ENCODE measurements at regions not wholly inside any gene's neighbourhood (a gene's known extent, or its start where the extent isn't known, plus 50 kb on each side); places are given as distances from the start of the nearest gene placed in this dataset.

DNA sequence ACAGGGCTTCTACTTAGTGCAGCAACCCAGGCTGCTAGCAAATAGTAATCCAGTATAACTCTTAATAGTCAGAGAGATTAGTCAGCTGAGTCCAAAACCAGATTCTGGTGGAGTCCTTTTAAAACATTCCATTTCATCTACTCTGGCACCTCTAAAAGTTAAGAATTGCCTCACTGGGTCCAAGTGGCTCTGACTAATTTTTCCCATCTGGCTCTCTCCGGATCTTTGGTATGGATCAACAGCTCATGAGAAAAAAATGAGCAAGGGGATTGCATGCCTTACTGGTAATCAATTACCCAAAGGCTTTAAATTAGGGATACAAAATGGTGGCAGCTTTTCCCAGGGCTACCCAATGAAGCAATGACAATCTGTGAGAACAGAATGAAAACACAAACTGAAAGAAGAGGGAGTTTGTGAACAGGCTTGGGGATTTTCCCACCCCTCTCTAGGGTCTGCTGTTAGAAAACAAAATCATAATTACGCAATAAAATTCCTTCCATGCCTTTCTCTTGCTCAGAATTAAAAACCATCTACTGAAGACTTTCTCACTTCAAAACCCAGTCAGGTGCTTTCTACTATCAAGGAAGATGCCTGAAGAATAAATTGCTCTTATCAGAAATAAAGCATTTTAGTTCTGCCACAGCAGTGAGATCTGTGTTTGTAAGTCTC, 84.6 kb upstream of the PMFBP1 start:
- no peak for TF ChIP-seq POLR2A (IDR thresholded peaks at IDR 0.05; ENCODE audit: low read depth, low read length)
- no peak for TF ChIP-seq TAF1 (IDR thresholded peaks at IDR 0.05; ENCODE audit: low read depth, low read length)
- TF ChIP-seq SPI1 (IDR thresholded peaks at IDR 0.05; ENCODE audit: low read depth, low read length) = no peak
- TF ChIP-seq PAX5 (IDR thresholded peaks at IDR 0.05; ENCODE audit: insufficient read depth, low read length, severe bottlenecking) = no peak
- DNase-seq (ENCODE audit: insufficient read length, low spot score) (no peak), FAIRE-seq (no peak)

DNA sequence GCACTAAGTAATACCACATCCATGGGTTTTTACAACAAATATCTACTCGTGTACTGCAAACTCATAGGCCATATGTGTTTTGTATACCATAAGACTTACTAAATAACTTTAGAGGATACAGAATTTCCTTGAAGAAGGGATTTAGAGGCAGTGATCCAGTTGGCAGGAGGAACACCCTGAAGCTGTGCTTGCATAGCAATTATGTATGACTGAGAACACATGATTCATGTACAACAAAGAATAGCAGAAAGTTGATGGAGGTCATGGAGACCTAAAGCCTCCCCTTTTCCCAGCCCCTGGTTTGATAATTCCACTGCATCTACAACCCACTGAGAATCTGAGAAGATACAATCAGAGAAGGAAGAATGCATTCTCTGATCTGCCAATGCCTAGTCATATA, 83.8 kb upstream of the PMFBP1 start:
- FAIRE-seq = no peak
- TF ChIP-seq POU2F2 (IDR thresholded peaks at IDR 0.05; ENCODE audit: low read depth, low read length) = no peak
- no peak for TF ChIP-seq POLR2AphosphoS5 (IDR thresholded peaks at IDR 0.05; ENCODE audit: low read depth, low read length)
- no peak for TF ChIP-seq SPI1 (IDR thresholded peaks at IDR 0.05; ENCODE audit: low read depth, low read length)
- TF ChIP-seq POLR2A (IDR thresholded peaks at IDR 0.05; ENCODE audit: low read depth, low read length) = no peak
- TF ChIP-seq PAX5 (IDR thresholded peaks at IDR 0.05; ENCODE audit: insufficient read depth, low read length, severe bottlenecking) = no peak

DNA sequence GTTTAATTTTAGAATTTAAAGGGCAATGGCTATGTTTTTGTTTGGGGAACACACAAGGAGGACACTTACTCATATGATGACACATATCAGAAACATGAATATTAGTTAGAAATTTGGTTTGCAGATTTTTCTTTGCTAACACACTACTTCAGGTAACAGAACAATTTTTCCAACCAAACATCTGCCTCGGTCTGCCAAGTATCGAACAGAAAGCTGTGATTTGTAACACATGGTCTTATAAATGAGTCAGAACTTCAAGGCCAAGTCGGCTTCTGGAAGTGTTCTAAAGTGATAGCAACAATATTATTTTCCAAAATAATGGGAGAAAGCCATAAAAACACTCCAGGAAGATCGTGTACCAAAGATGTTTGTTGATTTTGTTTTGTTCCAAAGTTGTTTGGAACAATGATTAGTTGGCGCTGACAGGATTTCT, 75.9 kb upstream of the PMFBP1 start:
- FAIRE-seq (no peak), DNase-seq (ENCODE audit: insufficient read length, low spot score) (no peak)
- no peak for TF ChIP-seq POLR2AphosphoS5 (IDR thresholded peaks at IDR 0.05; ENCODE audit: low read depth, low read length)
- TF ChIP-seq POLR2A (IDR thresholded peaks at IDR 0.05; ENCODE audit: low read depth, low read length) = no peak
- TF ChIP-seq TAF1 (IDR thresholded peaks at IDR 0.05; ENCODE audit: low read depth, low read length) = no peak
- TF ChIP-seq POU2F2 (IDR thresholded peaks at IDR 0.05; ENCODE audit: low read depth, low read length) = no peak
- no peak for TF ChIP-seq SPI1 (IDR thresholded peaks at IDR 0.05; ENCODE audit: low read depth, low read length)
- TF ChIP-seq PAX5 (IDR thresholded peaks at IDR 0.05; ENCODE audit: insufficient read depth, low read length, severe bottlenecking) = no peak

More for the DNA sequence above, 83.8 kb upstream of the PMFBP1 start:
- no peak for DNase-seq (ENCODE audit: insufficient read length, low spot score)

DNA sequence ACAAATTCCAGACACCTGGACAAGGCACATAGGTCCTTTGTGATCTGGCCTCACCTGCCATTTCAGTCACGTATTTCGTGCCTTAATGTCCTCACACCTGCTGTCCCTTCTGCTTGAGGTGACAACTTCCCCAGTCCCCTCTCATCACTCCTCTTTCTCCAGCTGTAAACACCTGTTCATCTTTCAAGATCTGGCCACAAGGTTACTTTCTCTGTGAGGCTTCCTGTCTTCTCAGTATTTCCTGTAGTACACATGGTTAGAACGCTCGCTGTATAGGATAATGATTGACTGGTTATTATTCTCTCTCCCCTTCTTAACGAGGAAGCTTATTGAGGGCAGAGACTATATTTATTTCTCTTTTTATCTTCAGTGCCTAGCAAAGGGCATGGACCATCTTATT, 74.5 kb upstream of the PMFBP1 start:
- no peak for TF ChIP-seq POLR2AphosphoS5 (IDR thresholded peaks at IDR 0.05; ENCODE audit: low read depth, low read length)
- TF ChIP-seq POLR2A (IDR thresholded peaks at IDR 0.05; ENCODE audit: low read depth, low read length) = no peak
- TF ChIP-seq POU2F2 (IDR thresholded peaks at IDR 0.05; ENCODE audit: low read depth, low read length) = no peak
- no peak for TF ChIP-seq PAX5 (IDR thresholded peaks at IDR 0.05; ENCODE audit: insufficient read depth, low read length, severe bottlenecking)
- no peak for TF ChIP-seq SPI1 (IDR thresholded peaks at IDR 0.05; ENCODE audit: low read depth, low read length)
- TF ChIP-seq TAF1 (IDR thresholded peaks at IDR 0.05; ENCODE audit: low read depth, low read length) = no peak
- no peak for DNase-seq (ENCODE audit: insufficient read length, low spot score)
- FAIRE-seq = no peak

DNA sequence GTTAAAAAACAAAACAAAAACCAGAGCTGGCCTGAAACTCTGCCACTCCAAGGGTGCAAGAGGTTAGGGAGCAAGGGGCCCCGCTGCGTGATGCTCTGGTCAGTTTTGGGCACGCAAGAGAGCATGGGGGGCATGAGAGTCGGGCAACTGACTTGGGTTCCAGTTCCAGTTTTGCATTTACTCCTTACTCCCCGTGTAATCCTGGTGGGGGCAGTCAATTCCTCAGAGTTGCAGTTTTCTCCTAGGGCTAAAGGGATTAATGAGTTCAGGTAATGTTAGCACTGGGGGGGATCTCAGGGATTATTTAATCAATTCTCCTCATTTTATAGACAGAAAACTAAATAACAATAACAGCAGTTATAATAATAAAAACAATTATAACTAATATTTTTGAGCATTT, 72.9 kb upstream of the PMFBP1 start:
- no peak for FAIRE-seq
- no peak for TF ChIP-seq PAX5 (IDR thresholded peaks at IDR 0.05; ENCODE audit: insufficient read depth, low read length, severe bottlenecking)
- no peak for TF ChIP-seq POU2F2 (IDR thresholded peaks at IDR 0.05; ENCODE audit: low read depth, low read length)
- TF ChIP-seq POLR2AphosphoS5 (IDR thresholded peaks at IDR 0.05; ENCODE audit: low read depth, low read length) = no peak
- no peak for TF ChIP-seq SPI1 (IDR thresholded peaks at IDR 0.05; ENCODE audit: low read depth, low read length)
- TF ChIP-seq POLR2A (IDR thresholded peaks at IDR 0.05; ENCODE audit: low read depth, low read length) = no peak
- no peak for TF ChIP-seq TAF1 (IDR thresholded peaks at IDR 0.05; ENCODE audit: low read depth, low read length)
- DNase-seq (ENCODE audit: insufficient read length, low spot score) = no peak

DNA sequence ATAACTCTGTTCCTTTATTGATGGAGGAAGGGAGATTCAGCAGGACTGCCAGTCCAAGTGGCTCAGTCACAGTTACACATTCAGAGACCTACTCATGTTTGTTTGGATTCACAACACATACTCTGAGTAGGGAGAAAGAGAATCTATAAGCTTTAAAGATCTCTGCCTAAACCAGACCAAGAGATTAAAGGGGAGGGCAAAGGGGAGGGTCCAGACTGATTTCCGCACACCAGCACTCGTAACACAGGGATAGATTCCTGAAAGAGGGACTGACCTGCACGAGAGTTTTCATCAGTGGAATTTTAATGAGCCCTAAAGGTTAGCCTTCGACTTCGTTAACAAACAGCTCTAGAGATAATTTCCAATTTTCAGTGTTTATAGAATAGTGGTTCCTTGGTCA, 71.7 kb upstream of the PMFBP1 start:
- FAIRE-seq (no peak), DNase-seq (ENCODE audit: insufficient read length, low spot score) (no peak)
- no peak for TF ChIP-seq POU2F2 (IDR thresholded peaks at IDR 0.05; ENCODE audit: low read depth, low read length)
- no peak for TF ChIP-seq PAX5 (IDR thresholded peaks at IDR 0.05; ENCODE audit: insufficient read depth, low read length, severe bottlenecking)
- no peak for TF ChIP-seq POLR2AphosphoS5 (IDR thresholded peaks at IDR 0.05; ENCODE audit: low read depth, low read length)
- no peak for TF ChIP-seq POLR2A (IDR thresholded peaks at IDR 0.05; ENCODE audit: low read depth, low read length)
- TF ChIP-seq SPI1 (IDR thresholded peaks at IDR 0.05; ENCODE audit: low read depth, low read length) = no peak
- no peak for TF ChIP-seq TAF1 (IDR thresholded peaks at IDR 0.05; ENCODE audit: low read depth, low read length)

DNA sequence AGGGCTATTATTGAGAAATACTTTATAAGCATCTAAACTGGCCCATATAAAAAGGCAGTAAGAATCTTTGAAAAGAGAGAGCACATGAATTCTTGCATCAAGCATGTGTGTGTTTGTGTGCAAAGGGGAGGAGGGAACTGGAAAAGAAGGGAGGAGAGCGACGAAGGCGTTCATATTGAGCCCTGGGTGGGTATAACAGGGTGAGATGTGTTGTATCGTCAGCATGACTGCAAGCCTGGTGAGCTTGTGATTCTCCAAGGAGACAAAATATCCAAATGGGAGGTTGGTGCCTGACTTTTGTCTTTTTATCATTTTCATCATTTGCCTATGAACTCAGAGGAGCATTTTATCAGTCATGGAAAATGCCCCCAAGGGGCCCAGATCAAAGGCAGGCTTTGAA, 70.8 kb upstream of the PMFBP1 start:
- DNase-seq (ENCODE audit: insufficient read length, low spot score) (no peak), FAIRE-seq (no peak)
- TF ChIP-seq POU2F2 (IDR thresholded peaks at IDR 0.05; ENCODE audit: low read depth, low read length) (no peak), TAF1 (IDR thresholded peaks at IDR 0.05; ENCODE audit: low read depth, low read length) (no peak), SPI1 (IDR thresholded peaks at IDR 0.05; ENCODE audit: low read depth, low read length) (no peak), PAX5 (IDR thresholded peaks at IDR 0.05; ENCODE audit: insufficient read depth, low read length, severe bottlenecking) (no peak), POLR2AphosphoS5 (IDR thresholded peaks at IDR 0.05; ENCODE audit: low read depth, low read length) (no peak), POLR2A (IDR thresholded peaks at IDR 0.05; ENCODE audit: low read depth, low read length) (no peak)

DNA sequence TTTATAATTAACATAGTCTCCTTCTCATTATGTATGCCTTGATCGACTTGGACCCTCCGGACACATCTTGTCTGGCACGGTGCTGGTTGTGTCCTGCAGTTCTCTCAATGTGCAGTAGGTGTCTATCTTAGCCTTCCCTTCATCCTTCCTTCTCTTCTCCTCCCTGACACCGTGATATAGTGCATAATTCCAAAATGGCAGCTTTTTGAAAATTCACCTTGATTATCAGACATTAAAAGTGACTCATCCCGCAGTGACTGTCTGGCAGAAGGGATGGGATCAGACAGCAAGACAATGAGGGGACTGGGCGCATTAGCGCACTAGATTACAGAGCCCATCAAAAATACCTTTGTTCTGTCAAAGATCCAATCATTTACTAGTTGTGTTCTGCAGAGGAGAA, 70.0 kb upstream of the PMFBP1 start:
- FAIRE-seq (peak; percentile 56), DNase-seq (ENCODE audit: insufficient read length, low spot score) (no peak)
- TF ChIP-seq TAF1 (IDR thresholded peaks at IDR 0.05; ENCODE audit: low read depth, low read length) (no peak), POU2F2 (IDR thresholded peaks at IDR 0.05; ENCODE audit: low read depth, low read length) (no peak), POLR2AphosphoS5 (IDR thresholded peaks at IDR 0.05; ENCODE audit: low read depth, low read length) (no peak), PAX5 (IDR thresholded peaks at IDR 0.05; ENCODE audit: insufficient read depth, low read length, severe bottlenecking) (no peak), SPI1 (IDR thresholded peaks at IDR 0.05; ENCODE audit: low read depth, low read length) (no peak), POLR2A (IDR thresholded peaks at IDR 0.05; ENCODE audit: low read depth, low read length) (no peak)

DNA sequence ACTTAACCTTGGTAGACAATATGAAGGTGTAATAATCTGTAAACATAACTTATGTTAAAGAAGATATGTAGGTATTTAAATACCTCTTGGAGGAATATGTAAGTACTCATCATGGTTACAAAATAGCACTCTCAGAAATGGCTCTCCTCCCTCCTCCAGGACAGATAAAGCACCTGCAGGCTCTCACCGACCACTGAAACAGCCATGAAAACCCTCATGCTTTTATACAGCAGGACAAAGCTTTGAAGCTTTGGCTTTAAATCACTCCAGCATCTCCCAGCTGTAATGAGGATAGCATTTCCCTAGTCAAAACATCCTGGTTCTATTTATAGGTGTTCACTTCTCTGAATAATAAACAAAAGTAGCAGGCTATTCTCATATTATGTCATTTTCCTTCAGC, 69.1 kb upstream of the PMFBP1 start:
- FAIRE-seq (no peak), DNase-seq (ENCODE audit: insufficient read length, low spot score) (no peak)
- TF ChIP-seq SPI1 (IDR thresholded peaks at IDR 0.05; ENCODE audit: low read depth, low read length) (no peak), POLR2A (IDR thresholded peaks at IDR 0.05; ENCODE audit: low read depth, low read length) (no peak), POU2F2 (IDR thresholded peaks at IDR 0.05; ENCODE audit: low read depth, low read length) (no peak), TAF1 (IDR thresholded peaks at IDR 0.05; ENCODE audit: low read depth, low read length) (no peak), POLR2AphosphoS5 (IDR thresholded peaks at IDR 0.05; ENCODE audit: low read depth, low read length) (no peak), PAX5 (IDR thresholded peaks at IDR 0.05; ENCODE audit: insufficient read depth, low read length, severe bottlenecking) (no peak)

DNA sequence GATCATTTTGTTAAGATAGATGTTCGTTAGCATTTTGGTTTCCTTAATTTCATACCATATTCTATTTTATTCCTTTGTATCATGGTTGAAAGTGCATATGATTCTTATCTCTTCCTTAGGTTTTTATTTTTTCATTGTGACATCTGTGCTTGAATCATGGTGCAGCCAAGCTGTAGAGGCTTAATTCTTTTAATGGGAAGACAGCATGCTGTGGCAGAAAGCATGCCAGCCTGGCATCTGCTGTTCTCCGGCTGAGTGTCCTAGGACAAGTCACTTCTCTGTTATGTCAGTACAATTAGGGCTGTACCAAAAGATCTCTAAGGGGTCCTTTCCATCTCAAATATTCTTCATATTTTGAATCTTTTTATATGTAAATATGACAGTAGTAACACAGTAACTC, 68.5 kb upstream of the PMFBP1 start:
- FAIRE-seq (no peak), DNase-seq (ENCODE audit: insufficient read length, low spot score) (no peak)
- TF ChIP-seq SPI1 (IDR thresholded peaks at IDR 0.05; ENCODE audit: low read depth, low read length) = no peak
- no peak for TF ChIP-seq POLR2A (IDR thresholded peaks at IDR 0.05; ENCODE audit: low read depth, low read length)
- TF ChIP-seq POLR2AphosphoS5 (IDR thresholded peaks at IDR 0.05; ENCODE audit: low read depth, low read length) = no peak
- TF ChIP-seq TAF1 (IDR thresholded peaks at IDR 0.05; ENCODE audit: low read depth, low read length) = no peak
- TF ChIP-seq PAX5 (IDR thresholded peaks at IDR 0.05; ENCODE audit: insufficient read depth, low read length, severe bottlenecking) = no peak
- no peak for TF ChIP-seq POU2F2 (IDR thresholded peaks at IDR 0.05; ENCODE audit: low read depth, low read length)

Data from GM12891 (cell line).